CD4-positive, alpha-beta T cell treated with Interleukin-12 subunit alpha and Interleukin-12 subunit beta, for 1 hour (primary cell): ENCODE measurements at regions not wholly inside any gene's neighbourhood (a gene's known extent, or its start where the extent isn't known, plus 50 kb on each side); places are given as distances from the start of the nearest gene placed in this dataset.

Source experiments
- DNase-seq: peaks from one replicate; pipeline ENCODE4 v3.0.0-alpha.2; 2020

- DNase-seq, result no peak
These were observed 65.8 kb downstream of the ETAA1 start for GRCh38 chr2:67462738-67463496.

GRCh38 chr2:67463810-67464209 lies 66.7 kb downstream of the ETAA1 start:
- no peak for DNase-seq

GRCh38 chr2:67465623-67466022 lies 68.5 kb downstream of the ETAA1 start:
- DNase-seq, result no peak

GRCh38 chr2:67466734-67467133 lies 69.6 kb downstream of the ETAA1 start:
- DNase-seq, result no peak

GRCh38 chr2:67471681-67472080 lies 74.5 kb downstream of the ETAA1 start:
- DNase-seq, result no peak

DNA sequence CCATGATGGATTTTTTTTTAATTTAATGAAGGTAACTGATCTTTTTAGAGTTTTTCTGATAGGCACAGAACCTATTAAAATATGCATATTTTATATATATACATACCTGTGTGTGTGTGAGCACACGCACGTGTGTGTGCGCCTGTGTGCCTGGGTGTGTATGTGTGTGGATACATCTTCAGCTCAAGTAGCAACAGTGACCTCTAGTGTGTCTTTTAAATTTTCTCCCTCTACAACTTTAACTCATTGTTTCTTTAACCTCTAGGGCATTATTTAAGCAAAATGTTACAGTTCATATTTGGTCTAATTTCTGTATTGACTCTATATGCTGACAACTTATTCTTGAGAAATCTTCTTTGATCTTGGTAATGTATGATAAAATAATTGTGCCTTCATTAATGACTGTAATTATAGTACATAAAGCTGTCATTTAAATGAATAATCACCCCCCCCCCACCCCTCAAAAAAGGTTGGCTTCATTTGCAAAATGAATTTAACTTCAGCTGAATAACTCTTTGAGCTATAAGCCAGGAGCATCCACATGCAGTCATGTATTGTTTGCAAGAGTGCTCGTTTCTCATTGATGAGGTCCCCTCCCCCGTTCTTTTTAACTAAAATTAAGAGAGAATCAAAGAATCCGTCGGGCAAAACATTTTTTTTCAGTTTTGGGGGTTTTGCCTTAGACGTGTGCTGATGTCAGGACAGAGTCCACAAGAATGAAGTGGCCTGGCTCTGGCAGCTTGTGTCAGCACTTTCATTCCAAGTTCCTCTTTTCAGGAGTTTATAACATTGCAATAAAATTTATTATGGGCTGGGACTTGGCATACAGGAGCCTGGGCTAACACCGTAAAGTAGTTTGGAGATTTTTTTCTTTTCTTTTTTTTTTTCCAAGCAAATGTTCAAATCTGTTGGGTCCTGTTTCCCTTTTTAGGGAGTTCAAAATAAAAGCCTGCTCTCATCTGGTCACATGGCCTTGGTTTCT lies 80.0 kb downstream of the ETAA1 start:
- no peak for DNase-seq

GRCh38 chr2:67479261-67479660 lies 82.1 kb downstream of the ETAA1 start:
- DNase-seq, result no peak

GRCh38 chr2:67485431-67485830 lies 88.3 kb downstream of the ETAA1 start:
- DNase-seq, result no peak

GRCh38 chr2:67486041-67486796 lies 89.1 kb downstream of the ETAA1 start:
- DNase-seq, result no peak

DNA sequence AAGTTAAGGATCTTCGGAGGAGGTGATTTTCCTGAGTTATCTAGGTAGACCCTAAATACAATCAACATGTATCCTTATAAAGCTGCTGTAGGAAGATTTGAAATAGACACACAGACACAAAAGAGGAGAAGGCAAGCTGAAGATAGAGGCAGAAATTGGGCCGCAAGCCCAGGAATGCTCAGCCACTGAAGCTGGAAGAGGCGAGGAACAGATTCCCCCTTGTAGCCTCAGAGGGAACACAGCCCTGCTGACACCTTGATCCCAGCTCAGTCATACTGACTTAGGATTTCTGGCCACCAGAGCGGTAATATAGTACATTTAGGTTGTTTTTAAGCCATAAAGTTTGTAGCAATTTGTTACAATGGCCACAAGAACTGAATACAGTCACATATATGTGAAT lies 90.9 kb downstream of the ETAA1 start:
- no peak for DNase-seq

- no peak for DNase-seq
These were observed 92.3 kb downstream of the ETAA1 start for GRCh38 chr2:67489396-67489795.

DNA sequence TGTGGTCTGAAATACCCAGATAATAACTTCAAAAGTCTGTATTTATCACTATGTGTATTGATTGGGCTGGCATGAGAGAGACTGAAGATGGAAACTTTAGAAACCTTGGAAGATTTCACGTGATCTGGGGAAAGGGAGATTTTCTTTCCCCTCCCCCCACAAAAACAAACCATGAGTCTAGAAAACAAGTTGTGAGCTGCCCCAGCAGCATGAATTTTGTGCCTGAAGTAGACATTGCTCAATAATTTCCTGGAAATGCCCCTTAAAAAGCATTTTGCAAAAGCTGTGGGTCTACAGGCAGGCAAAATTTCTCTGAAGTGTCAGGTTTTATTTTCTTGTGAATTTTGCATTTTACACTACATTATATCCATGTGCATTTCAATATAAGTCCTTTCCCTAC lies 101.8 kb downstream of the ETAA1 start:
- DNase-seq, result no peak

DNA sequence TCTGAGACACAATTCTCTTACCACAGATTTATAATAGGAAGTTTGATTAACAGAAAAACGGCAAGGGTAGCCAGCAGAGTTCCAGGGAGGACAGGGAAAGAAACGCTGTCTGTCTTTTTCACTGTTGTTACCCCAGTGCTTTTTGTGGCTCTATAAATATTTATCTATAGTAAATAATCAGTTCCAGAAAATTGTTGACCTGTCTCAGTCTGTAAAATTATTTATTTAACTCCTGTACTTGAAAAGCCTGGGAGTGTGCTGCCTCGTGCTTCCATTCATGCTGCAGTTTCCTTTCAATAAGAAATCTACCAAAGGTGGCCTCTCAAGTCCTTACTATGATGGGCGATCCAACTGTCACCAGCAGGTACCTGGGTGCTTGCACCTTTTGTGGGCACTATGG lies 102.9 kb downstream of the ETAA1 start:
- DNase-seq, result no peak

DNA sequence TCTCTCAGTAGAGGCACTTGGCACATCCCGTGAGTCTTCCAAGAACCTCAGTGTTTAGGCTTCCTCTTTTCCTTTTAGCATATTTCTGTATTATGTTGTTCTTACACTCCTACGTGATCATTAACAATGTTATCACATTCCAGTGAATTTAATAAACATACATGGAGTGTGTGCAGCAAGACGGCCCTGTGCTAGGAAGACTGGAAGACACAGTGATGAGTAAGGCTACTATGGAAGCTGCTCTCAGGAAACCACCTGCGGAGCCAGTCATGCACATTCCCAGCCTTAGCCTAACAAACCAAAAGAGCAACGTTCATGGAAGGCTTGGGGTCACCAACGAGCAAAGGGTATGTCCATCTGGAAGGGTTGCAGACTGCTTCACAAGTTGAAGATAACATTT lies 103.4 kb downstream of the ETAA1 start:
- no peak for DNase-seq

DNA sequence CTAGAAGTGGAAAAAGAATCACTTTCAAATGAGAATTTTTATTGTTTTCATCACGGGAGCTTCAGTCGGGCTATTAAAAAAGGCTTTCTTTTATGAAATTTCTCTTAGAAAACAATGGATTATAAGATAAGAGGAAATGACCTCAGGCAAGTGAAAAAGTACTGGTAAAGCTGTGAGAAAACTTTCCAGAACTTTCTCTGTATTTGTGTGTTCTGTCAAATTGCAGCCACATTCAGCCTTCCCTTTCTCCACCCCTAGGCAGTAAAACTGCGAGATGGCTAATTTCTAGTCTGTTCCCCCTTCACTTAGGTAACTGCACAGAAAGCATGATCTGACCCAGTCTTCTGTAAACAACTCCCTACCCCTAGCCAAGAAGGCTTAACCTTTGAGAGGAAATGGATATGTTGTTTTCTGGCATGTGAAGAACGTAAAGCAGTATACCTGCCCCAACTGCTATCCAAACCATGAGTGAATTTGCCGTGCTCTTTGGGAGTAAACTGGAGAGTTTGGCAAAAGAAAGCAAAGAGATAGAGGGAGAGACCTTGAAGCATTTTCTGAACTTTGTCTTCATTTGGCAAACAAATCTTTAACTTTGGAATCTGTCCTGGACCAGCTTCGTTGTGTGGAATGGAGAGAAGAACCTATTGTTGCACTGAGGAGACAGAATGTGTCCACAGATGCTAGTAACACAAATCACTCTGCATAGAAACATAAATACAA lies 105.4 kb downstream of the ETAA1 start:
- no peak for DNase-seq

- no peak for DNase-seq
These were observed 106.1 kb downstream of the ETAA1 start for GRCh38 chr2:67503066-67503795.

DNA sequence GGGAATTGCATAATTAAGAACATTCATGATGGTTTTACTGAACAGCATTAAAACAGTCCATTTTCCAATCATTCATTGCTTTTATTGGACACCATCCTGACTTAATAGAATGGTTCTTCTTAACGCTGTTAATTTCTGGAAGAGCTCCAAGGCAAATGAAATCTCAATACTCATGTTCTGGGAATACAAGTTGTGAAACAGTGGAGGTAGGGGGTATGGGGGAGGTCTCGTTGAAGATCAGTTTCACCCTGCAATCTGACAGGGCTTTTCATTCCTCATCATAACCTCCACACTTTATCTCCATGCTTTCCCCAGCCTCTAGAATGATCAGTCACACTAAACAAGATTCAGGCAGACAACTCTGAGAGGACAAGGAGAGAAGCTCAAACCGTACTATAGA lies 113.6 kb downstream of the ETAA1 start:
- DNase-seq, result no peak

DNA sequence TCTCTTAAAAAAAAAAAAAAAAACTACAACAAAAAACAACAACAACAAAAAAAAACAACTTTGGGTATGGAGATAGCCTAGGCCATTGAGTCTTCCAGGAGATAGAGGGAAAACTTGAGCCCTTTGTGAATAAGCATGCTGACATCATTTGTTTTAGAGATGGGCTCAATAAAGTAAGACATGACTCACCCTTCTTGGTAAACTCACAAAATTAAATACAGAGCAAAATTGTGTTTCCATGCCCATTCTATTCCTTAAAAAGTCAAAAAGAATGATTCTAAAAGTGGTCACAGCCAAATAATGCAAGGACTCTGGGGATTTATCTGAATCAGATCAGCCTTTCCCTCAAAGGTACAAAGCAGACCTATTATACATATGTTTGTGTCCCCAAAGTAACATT lies 117.4 kb downstream of the ETAA1 start:
- no peak for DNase-seq

GRCh38 chr2:67515056-67515455 lies 117.9 kb downstream of the ETAA1 start:
- DNase-seq, result no peak

- no peak for DNase-seq
These were observed 118.4 kb downstream of the ETAA1 start for GRCh38 chr2:67515538-67515937.

DNA sequence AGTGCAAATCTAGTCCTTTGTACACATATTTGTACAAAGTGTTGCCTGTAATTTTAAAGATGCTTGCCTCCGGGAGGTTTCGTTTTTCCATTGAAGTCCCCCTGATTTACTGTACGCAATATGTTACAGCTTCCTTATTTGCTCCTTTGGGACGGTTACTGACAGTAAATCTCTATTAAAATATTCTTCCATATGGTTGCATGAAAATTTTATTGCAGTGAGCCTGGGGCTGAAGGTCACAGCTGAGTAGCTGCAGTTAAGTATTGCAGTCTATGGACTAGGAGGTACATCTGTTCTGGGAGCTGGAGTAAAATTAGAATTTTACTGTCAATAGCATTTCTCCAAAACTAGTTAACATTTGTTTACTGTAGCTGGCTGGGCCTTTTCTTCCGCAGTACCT lies 119.2 kb downstream of the ETAA1 start:
- DNase-seq, result no peak
